ENCODE measurements at regions not wholly inside any gene's neighbourhood (a gene's known extent, or its start where the extent isn't known, plus 50 kb on each side); places are given as distances from the start of the nearest gene placed in this dataset.

DNA sequence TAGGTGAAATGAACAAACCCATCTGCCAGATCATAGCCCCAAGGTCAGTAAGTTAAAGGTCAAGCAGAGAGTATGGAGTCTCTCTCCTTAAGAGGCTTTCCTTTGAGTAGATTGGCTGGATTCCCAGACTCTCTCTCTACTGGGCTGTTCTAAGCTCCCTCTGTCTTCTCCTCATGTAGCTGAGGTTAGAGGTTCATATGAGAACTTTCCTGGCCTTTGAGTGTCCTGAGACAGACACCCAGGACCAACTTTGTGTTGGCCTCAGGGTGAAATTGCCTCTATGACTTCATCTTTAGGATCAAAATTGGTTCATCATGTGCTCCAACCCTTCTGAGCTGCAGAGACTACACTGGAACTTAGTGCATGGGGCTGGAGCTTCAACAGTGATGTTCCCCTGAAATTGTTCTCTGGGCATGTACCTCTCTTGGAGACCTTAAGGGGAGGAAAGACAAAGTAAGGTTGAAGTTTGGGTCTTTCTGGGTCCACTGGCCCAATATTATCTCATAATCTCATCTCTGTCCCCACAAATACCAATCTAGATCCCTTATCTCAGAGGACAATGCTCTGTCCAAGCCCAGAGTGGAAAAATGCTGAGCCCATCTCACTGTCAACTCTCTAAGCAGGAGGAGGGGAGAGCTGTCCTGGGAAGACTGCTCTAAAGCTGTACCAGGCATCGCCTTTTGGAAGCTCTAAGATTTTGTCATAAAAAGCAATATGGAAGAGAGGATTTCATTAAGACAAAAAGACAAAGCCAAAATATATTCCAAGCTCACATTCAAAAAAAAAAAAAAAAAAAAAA, 177.3 kb upstream of the ARL4C start:
- no peak for DNase-seq

DNA sequence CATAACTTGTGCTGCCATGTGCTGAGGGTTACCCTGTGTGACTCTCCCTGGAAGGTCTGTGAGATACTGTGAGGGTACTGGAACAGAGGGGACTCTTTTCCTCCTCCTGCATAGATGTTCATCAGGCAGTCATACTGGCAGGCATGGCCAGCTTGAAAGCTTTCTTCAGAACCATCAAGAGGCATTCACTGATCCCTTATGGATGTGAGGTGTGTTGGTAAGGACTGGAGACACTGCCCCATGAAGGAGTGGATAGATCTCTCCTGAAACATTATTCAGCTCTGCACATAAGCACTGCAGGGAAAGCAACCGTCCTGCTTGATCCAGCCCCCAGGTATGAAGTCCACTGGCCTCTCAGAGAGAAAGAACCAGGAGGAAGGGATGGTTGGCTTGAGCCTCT, 176.6 kb upstream of the ARL4C start:
- no peak for DNase-seq

DNA sequence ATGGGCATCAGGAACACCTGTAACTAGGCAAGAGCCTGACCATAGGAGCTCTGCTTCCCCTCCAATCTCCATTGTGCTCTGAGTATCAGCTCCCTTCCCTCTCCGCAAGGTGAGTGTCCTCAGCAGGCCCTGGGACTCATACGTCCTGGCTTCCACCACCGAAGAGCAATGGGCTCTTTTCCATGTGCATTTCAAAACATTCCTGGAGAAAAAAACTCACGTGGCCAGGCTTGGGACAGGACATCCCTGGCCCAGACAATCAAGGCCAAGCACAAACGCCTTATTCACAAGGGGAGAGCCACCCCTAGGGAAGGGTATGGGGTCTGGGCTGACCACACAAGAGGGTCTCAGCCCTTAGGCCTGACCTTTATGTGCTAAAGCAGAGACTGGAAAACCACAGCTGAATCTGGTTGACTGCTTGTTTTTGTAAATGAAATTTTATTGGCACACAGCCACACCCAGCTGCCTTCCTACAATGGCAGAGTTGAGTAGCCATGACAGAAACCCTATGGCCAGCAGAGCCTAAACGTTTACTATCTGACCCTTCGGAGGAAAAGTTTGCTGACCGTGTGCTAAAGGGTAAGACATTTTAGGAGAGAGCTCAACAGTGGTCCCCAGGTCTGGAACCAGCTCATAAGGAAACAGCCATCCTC, 175.7 kb upstream of the ARL4C start:
- DNase-seq, result no peak

DNA sequence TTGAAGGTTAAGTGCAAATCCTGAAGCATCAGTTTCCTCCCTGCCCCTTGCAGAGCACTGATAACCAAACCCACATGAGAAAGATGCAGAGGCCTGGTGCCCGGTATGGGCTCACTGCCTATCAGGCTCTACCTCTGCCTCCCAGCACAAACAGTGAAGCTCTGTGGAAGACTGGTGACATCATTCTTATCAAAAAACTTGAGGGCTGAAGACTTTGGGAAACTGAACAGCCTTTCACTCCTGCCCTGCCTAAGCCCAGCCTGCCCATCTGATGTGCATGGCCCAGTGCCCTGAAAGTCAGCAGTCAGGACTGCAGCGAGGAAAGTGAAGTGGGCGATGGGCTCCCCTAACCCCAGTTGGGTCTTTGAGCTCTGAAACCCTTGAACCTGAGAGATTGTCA, 174.8 kb upstream of the ARL4C start:
- no peak for DNase-seq

DNA sequence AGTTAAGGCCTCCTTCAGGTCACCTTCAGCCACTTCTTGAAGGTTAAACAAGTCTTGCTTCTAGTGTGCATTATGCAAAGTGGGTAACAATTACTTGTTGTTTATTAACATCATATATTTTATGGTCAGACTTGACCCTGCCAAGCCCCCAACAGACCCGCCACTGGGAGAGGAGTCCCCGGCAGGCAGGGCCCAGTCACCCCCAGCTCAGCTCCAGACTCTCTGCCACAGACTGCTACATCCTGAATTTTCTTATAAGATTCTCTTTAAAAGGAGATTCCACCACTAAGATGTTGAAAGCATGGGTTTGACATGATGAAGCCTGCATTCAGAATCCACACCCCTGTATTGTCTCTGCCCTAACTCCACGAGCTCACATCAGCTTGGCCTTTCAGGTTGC, 174.3 kb upstream of the ARL4C start:
- DNase-seq, result no peak

DNA sequence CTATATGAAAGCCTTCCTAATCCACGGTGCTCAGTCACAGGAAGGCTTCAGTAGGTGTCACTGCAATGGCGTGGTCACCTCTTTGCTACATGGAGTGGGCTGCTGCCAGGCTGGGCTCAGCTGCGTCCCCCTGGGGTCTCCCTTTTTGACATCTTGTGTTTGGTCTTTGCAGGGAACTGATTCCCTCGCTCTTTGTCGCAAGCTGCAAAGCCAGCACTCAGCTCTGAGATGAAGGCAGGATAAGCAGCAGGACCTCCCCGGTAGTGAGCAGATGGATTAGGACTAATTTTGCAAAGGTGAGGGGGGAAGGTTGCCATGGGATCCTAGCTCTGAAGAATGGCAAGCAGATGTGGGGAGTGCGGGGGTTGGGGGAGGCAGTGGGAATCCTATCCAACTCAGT, 173.9 kb upstream of the ARL4C start:
- DNase-seq, result no peak

DNA sequence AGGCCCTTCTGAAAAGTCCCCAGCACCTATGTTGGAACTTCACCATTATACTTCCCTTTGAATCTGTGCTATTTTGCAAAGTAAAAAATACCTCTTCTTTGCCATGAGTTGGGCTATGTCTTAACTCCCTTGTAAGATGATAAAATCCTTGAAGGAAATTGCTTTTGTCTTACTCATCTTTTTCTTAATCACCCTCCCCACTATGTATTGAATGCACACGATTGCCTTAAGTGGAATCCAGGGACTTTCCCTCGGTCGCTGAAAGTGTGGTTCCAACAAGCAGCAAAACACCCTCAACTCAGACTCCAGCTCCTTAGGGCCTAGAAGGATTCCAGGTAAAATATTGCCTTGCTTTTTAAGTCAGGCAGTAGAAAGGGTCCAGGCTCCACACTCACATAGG, 173.2 kb upstream of the ARL4C start:
- no peak for DNase-seq

DNA sequence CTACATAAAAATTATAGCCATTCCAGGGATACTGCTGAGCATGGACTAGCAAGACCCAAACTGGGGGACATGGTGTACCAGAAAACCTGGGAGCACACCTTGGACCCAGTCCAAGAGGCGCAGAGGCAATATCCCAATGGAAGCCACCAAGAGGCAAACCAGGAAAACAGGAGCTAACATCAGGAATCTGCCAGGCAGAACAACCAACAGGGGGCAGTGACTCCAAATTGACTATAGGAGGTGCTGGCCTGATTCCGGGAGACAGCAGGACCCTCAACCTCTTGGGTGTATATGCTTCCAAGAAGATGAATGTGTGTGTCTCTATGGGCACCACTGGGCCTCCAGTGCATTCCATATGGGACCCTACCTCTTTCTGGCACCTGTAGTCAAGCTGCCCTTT, 172.7 kb upstream of the ARL4C start:
- DNase-seq, result no peak

DNA sequence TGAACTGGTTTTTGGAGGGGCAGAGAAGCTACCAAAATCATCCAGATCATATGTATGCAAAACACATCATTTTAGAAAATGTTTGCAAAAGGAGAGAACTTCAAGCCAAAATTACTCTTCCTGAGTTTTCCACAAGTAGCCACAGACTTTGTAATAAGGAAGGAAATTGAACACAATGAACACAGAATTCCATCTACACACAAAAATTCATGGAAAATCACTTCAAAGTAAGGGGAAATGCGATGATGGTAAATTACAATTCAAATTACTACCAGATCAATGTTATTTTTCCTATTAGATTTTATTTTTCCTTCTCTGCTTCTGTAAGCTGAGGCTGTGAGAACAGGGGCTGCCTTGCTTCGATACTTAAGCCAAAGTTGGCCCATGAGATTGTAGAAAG, 172.1 kb upstream of the ARL4C start:
- no peak for DNase-seq

DNA sequence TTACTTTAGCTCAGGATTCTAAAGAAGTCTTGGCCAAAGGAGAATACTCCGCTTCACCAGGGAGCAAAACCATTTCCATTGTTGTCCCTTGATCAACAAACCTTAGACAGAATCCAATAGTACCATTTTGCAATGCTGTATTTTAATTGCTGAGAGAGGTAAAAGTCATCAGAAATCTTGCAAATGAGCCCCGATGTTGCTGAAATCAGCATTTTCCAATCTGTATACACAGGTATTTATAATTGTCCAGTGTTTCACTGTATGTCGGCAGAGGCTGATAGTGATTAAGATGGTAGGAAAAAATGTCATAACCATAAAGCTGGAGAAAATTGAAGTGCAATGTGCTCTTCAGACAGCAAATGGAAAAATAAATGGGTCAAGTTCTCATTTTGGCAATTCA, 170.0 kb upstream of the ARL4C start:
- DNase-seq, result no peak

DNA sequence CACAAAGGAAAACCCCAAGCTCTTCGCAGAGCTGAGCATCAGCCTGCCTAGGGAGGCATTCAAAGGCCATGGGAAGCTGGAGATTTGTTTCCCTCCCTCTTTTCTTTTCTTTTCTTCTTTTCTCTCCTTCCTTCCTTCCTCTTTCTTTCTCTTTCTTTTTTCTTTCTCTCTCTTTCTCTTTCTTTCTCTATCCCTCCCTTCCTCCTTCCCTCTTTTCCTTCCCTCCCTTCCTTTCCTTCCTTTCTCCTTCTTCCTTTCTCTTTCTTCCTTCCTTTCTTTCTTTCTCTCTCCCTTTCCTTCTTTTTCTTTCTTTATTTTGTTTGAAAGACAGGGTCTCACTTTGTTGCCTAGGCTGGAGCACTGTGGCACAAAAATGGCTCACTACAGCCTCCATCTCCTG, 168.4 kb upstream of the ARL4C start:
- DNase-seq, result no peak

DNA sequence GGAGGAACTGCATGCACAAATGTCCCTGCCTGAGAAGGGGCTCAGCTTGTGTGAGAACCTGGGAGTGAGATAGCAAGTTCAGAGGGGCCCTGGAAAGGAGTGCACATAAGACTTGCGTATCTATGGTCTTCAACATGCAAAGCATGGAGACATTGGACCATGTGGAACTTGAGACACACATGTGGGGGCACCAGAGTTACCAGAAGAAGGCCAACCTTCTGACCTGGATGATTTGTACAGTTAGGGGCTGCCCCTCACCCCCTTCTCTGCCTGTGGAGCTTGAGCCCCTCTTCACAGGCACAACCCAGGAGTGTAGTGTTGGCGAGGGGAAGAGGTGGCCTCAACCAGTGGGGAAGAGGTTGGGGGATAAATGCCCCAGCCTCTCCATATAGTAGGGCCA, 165.0 kb upstream of the ARL4C start:
- DNase-seq, result no peak

DNA sequence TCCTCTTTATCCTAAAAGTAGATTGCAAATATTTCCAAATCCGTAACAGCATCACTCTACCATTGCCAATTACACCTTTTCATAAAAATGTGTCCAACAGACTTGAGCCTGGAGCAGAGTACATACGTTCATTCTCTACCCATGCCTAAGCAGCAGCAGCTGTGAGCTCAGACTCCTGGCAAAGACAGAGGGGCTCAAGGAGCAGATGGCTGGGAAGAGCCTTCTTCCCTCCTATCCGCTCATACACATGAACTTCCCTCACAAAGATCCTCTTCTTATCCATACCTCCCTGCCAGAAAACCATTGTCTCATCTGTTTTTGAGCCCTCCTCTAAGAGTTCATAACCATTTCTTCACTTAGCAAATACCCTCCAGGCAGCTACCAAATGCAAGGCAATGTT, 164.3 kb upstream of the ARL4C start:
- DNase-seq, result no peak

DNA sequence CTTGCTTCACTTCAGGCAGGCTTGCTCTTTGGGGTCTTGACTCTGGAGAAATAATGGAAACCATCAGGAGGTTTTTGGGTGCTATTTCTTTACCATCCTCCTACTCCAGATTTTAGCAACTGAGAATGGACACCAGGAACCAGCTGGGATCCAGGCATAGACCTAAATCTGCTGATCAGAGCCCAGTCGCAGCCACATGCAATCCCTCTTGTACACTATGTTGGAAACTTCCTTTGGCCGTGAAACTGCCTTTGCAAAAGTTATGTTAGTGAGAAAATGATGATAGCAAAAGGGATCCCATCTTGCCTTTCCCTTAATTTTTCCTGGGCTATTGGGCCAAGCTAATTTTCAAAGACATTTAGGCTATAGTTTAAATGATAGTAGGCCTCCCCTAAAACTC, 158.8 kb upstream of the ARL4C start:
- no peak for DNase-seq

DNA sequence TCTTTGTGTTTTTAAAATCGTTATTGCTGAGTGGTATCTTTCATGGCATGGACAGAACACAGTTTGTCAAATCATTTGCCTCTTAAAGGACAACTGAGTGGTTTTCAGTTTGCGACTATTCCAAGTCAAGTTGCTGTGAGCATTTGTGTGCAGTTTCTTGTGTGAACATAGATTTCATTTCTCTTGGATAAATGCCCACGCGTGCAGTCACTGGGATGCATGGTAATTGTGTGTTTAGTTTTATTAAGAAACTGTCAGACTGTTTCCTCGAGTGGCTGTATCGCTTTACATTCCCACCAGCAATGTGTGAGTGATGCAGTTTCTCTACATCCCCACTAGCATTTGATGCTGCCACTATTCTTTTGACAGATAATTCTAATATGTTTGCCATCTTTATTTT, 154.0 kb upstream of the ARL4C start:
- DNase-seq, result no peak

DNA sequence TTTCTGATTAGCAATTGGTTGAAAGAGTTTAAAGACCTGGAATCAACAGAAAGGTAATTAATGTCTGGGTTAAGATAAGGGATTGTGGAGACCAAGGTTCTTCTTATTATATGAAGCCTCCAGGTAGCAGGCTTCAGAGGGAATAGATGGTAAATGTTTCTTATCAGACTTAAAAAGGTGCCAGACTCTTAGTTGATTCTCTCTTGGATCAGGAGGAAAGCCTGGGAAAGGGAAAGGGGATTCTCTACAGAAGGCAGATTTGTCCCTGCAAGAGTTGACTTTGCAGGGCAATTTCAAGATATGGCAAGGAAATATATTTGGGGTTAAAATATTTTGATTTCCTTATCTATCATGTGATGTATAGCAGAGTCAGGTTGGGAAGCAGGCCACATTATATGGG, 153.1 kb upstream of the ARL4C start:
- DNase-seq, result no peak

DNA sequence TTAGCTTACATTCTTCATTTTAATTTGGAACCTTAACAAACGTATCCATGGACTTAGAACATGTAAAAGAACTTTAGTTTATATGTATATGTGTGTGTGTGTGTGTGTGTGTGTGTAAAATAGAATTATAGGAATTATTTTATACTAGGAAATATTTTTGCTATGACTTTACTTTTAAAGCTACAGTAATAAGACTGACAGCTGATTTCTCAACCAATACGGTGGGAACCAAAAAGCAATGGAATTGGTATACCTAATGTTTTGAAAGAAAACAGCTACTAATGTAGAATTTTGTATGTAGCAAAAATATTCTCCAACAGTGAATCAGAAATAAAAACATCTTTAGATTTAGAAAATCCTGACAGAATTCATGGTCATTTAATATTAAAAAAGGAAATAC, 146.5 kb upstream of the ARL4C start:
- no peak for DNase-seq

DNA sequence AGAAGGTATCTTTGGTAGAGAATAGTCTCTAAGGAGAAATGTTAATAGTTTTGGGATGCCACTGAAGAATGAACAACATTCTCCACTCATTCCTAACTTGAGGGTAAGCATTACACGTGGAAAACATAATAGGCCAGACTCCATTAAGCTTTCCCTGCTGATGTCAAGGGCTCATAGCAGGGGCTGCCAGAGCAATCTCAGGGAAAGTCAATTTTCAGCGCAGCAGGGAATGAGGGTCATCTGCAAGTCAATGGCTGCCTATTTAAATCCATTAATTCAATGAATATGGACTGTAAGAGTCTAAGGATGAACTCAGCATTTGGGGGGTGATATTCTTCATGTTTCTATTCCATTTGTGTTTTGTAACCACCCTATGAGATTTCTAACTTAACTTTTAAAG, 144.2 kb upstream of the ARL4C start:
- DNase-seq, result no peak

DNA sequence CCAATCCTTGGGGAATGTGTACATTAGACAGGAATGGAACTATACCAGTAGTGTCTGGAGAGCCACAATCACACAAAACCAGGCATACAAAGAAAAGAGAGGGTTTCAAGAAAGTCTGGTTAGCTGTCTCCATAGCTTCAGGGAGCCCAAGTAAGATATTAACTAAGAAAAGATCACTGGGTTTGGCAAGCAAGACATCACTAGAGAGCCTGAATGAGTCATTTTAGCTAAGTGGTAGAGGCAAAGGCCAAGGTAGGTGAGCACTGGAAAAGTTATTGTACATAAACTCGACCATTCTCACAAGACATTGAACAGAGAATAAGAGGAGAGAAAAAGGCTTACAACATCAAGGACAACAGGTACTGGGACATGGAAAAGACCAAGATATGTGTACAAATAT, 143.8 kb upstream of the ARL4C start:
- no peak for DNase-seq

DNA sequence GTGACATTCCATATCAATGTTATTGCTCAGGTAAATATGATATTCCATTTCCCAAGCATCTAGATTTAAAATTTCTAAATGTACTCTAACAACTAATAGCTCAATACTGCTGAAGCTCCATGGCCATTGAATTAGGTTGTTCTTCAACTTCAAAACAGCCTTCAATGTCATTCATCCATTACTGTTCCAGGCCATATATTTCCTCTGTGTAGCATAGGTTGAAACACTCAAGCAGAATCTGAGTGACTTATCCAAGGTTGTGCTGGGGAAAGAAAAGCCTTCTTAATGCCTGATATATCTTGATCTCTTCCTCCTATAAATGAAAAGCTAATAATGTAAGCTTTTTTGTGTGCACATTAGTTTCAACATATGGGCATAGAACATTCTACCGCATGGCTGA, 142.1 kb upstream of the ARL4C start:
- DNase-seq, result no peak

DNA sequence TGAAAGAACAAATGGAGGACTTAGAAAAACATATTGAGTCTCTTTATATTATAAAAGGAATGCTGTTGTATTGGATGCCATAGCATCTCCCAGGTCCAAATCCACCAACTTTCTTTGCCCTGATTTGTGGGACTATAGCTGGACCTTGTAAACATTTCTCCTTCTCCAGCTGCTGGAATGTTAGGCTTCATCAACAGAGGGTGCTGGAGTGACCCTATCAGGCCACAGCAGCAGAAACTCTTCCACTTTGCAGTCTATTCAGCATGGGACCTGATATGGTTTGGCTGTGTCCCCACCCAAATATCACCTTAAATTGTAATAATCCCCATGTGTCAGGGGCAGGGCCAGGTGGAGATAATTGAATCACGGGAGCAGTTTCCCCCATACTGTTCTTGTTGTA, 138.4 kb upstream of the ARL4C start:
- no peak for DNase-seq

DNA sequence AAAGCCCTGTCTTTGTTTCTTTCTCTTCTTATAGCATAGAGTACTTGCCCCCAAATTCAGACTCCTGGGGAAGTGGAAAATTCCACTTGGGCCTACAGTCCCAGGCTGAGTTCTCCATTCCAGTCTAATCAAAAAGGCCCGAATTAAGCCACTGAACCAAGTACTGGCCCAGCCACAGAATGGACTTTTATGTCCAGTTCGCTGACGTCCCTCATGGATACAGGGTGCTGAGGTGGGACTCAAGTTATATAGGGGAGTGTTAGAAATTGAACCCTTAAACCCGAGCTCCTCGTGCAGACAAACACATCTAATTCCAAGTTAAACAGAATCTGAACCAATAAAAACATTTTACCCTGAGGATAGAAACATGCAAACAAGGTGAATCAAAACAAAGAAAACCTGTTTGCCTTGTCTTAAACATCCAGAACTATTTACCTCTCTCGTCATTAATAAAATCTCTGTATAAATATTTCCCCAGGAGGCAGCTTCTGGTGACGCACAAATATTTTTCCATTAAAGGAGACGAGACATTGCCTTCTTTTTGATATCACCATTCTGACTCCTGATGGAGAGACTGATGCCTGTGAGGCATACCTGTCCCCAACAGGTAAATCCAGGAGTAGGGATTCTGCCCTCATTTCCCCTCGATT, 136.8 kb upstream of the ARL4C start:
- no peak for DNase-seq

DNA sequence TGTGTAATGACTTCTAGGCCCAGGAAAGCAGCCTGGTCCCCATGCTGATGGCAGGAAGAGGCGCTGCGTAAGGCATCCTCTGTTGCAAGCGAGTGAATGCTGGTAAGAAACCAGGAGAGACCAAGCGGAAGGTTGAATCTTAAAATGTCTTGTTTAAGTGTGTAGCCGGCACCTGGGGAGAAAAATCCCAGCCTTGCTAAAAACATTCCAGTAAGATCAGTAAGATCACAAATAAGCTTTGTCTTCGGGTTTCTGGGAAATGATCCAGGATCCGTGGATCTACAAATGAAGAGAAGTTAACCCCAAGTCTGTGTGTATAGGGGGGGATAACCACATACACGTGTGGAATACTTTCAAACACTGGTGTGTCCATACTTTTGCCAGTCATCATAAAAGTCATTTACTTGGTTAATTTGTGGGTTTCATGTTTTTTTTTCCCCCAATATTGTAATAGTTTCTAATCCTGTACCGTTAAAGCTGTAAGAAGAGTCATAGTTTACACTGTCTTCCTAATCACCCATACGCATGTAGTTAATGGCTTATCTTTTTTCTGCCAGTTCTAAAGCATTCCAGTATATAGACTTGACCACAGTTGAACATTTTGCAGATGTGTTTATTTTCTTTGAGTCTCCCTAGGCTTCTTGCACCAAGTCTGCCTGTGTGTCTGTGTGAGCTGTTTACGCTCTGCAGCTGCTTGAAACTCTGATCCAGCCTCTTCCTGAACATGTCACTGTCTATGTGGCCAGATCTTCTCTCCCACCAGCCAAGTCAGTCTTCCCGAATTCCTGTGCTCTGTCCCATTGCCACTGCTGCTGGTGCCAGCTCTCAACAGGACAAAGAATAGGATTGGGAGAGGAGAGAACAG, 135.9 kb upstream of the ARL4C start:
- DNase-seq, result no peak
